PC-9 (cell line): ENCODE measurements at regions not wholly inside any gene's neighbourhood (a gene's known extent, or its start where the extent isn't known, plus 50 kb on each side); places are given as distances from the start of the nearest gene placed in this dataset.

Experiments
- BruUV-seq: library from RNA; stranded (reverse); fragments of 400-500 nt; replicated peaks from 2 replicates; lab custom pipeline; 2021; lab: Mats Ljungman, UMichigan
- CTCF ChIA-PET: fragments of 300-600 bp; sonication (Branson Sonifier 250); formaldehyde crosslinking; loops from one replicate; lab custom pipeline; 2022; ENCODE audit warnings: antibody characterized with exemption; lab: Charles Lee
- POLR2A ChIA-PET: fragments of 300-600 bp; sonication (Branson Sonifier 250); formaldehyde crosslinking; loops from one replicate; lab custom pipeline; 2022; ENCODE audit warnings: antibody characterized with exemption; ENCODE audit not compliant: unreplicated experiment; lab: Charles Lee
- DNase-seq, 2 experiments: peaks; one replicate each; pipeline versions ENCODE4 v3.0.0 to v3.0.0-alpha.2; 2015 to 2022; ENCODE audit warnings: mixed read lengths in 1 of 2
- H2AFZ ChIP-seq: fragments of 200-600 bp; sonication (generic); 2 replicates; pipeline ENCODE4 v1.8.1; 2017; ENCODE audit warnings: antibody characterized with exemption
- H3F3A ChIP-seq: fragments of 200-600 bp; sonication (generic); 2 replicates; pipeline ENCODE4 v1.8.1; 2017; ENCODE audit warnings: antibody characterized with exemption, mild to moderate bottlenecking, low read depth; ENCODE audit not compliant: insufficient read depth
- H3K27ac ChIP-seq: fragments of 200-600 bp; sonication (generic); 2 replicates; pipeline ENCODE4 v1.6.1; 2016; ENCODE audit warnings: mixed run types
- H3K27me3 ChIP-seq: fragments of 200-600 bp; sonication (generic); 2 replicates; pipeline ENCODE4 v1.6.1; 2016; ENCODE audit warnings: low read depth, mixed run types; ENCODE audit not compliant: insufficient read depth
- H3K36me3 ChIP-seq: fragments of 200-600 bp; sonication (generic); 2 replicates; pipeline ENCODE4 v1.6.1; 2016; ENCODE audit warnings: low read depth, mixed run types
- H3K4me1 ChIP-seq: fragments of 200-600 bp; sonication (generic); replicated peaks from 2 replicates; pipeline ENCODE4 v1.6.1; 2016; ENCODE audit warnings: mixed run types; ENCODE audit not compliant: insufficient read depth
- H3K4me2 ChIP-seq: fragments of 200-600 bp; sonication (generic); 2 replicates; pipeline ENCODE4 v1.6.1; 2017; ENCODE audit warnings: mixed run types
- H3K4me3 ChIP-seq: fragments of 200-600 bp; sonication (generic); 2 replicates; pipeline ENCODE4 v1.6.1; 2016; ENCODE audit warnings: mixed run types
- H3K79me2 ChIP-seq: fragments of 200-600 bp; sonication (generic); 2 replicates; pipeline ENCODE4 v1.6.1; 2017; ENCODE audit warnings: low read depth, mixed run types
- H3K9me2 ChIP-seq: fragments of 200-600 bp; sonication (generic); 2 replicates; pipeline ENCODE4 v1.8.1; 2017; ENCODE audit warnings: mild to moderate bottlenecking; ENCODE audit not compliant: insufficient read depth
- H3K9me3 ChIP-seq: fragments of 200-600 bp; sonication (generic); 2 replicates; pipeline ENCODE4 v1.8.1; 2016; ENCODE audit warnings: low read depth; ENCODE audit not compliant: insufficient read depth
- H4K20me1 ChIP-seq: fragments of 200-600 bp; sonication (generic); 2 replicates; pipeline ENCODE4 v1.8.1; 2017; ENCODE audit not compliant: insufficient read depth
- EZH2 ChIP-seq: fragments of 200-600 bp; sonication (generic); IDR thresholded peaks from 2 replicates; pipeline ENCODE4 v1.8.0; 2017; ENCODE audit warnings: antibody characterized with exemption, low read depth
- intact Hi-C: fragments of 100-400 bp; cut with micrococcal nuclease; formaldehyde crosslinking; loops from one replicate; pipeline ENCODE4 v1.10.0; 2022; ENCODE audit not compliant: unreplicated experiment
- TF ChIP-seq, protein P1 (sequence below): fragments of 200-600 bp; sonication (generic); conservative IDR thresholded peaks from 2 replicates; pipeline ENCODE4 v1.6.1; 2017; ENCODE audit warnings: mixed run types, antibody characterized with exemption, mild to moderate bottlenecking, moderate library complexity

GRCh38 chr5:163861670-163862069, 356.3 kb downstream of the MAT2B start:
- TF ChIP-seq EZH2: no peak
- TF ChIP-seq, protein P1, sequence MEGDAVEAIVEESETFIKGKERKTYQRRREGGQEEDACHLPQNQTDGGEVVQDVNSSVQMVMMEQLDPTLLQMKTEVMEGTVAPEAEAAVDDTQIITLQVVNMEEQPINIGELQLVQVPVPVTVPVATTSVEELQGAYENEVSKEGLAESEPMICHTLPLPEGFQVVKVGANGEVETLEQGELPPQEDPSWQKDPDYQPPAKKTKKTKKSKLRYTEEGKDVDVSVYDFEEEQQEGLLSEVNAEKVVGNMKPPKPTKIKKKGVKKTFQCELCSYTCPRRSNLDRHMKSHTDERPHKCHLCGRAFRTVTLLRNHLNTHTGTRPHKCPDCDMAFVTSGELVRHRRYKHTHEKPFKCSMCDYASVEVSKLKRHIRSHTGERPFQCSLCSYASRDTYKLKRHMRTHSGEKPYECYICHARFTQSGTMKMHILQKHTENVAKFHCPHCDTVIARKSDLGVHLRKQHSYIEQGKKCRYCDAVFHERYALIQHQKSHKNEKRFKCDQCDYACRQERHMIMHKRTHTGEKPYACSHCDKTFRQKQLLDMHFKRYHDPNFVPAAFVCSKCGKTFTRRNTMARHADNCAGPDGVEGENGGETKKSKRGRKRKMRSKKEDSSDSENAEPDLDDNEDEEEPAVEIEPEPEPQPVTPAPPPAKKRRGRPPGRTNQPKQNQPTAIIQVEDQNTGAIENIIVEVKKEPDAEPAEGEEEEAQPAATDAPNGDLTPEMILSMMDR: no peak
- no peak overlapping the region for H3K4me3 ChIP-seq
- no peak overlapping the region for H3K27ac ChIP-seq
- BruUV-seq: no TSS peak
- ChIA-PET POLR2A (no interaction called here), CTCF (no interaction called here)
- no peaks in the 10 kb centered on the region for H3K4me1 ChIP-seq
- intact Hi-C loops: no loop called here
- H3K36me3 ChIP-seq: no peaks in the 10 kb centered on the region
- no peak overlapping the region for H2AFZ ChIP-seq
- H3K27me3 ChIP-seq: no peaks in the 10 kb centered on the region
- no peaks in the 10 kb centered on the region for H4K20me1 ChIP-seq
- no peaks in the 10 kb centered on the region for H3K79me2 ChIP-seq
- H3F3A ChIP-seq: no peaks in the 10 kb centered on the region
- H3K4me2 ChIP-seq: no peak overlapping the region
- DNase-seq: no peak
- no peaks in the 10 kb centered on the region for H3K9me3 ChIP-seq
- H3K9me2 ChIP-seq: no peaks in the 10 kb centered on the region

- Histone ChIP-seq H3K27me3 (no peaks in the 10 kb centered on the region), H3F3A (no peaks in the 10 kb centered on the region), H3K4me2 (no peak overlapping the region), H4K20me1 (no peaks in the 10 kb centered on the region), H3K36me3 (no peaks in the 10 kb centered on the region), H3K4me1 (no peaks in the 10 kb centered on the region), H3K27ac (no peak overlapping the region), H3K9me2 (no peaks in the 10 kb centered on the region), H3K4me3 (no peak overlapping the region), H2AFZ (no peak overlapping the region), H3K79me2 (no peaks in the 10 kb centered on the region), H3K9me3 (no peaks in the 10 kb centered on the region)
- DNase-seq: no peak
- POLR2A ChIA-PET: interaction anchor here (0.6 kb wide), 1 partner anchor 411 kb away, joined by 3 read pairs; no protein-coding TSS in a partner anchor
- intact Hi-C loops: no loop called here
- no peak for TF ChIP-seq EZH2
- TF ChIP-seq, protein P1: no peak
- BruUV-seq: no TSS peak
- CTCF ChIA-PET: no interaction called here
Observed at GRCh38 chr5:163867324-163867723, 361.9 kb downstream of the MAT2B start.

- Histone ChIP-seq H3K4me3 (no peak overlapping the region), H3K27me3 (no peaks in the 10 kb centered on the region), H3F3A (no peaks in the 10 kb centered on the region), H3K36me3 (no peaks in the 10 kb centered on the region), H3K4me1 (no peaks in the 10 kb centered on the region), H3K4me2 (no peak overlapping the region), H2AFZ (no peak overlapping the region), H3K9me2 (no peaks in the 10 kb centered on the region), H4K20me1 (no peaks in the 10 kb centered on the region), H3K9me3 (no peaks in the 10 kb centered on the region), H3K79me2 (no peaks in the 10 kb centered on the region), H3K27ac (no peak overlapping the region)
- CTCF ChIA-PET: no interaction called here
- BruUV-seq: no TSS peak
- POLR2A ChIA-PET: interaction anchor here (0.6 kb wide), 1 partner anchor 411 kb away, joined by 3 read pairs; no protein-coding TSS in a partner anchor
- intact Hi-C loops: no loop called here
- DNase-seq: no peak
- TF ChIP-seq, protein P1: no peak
- TF ChIP-seq EZH2: no peak
Observed at GRCh38 chr5:163867738-163868137, 362.3 kb downstream of the MAT2B start.
